Mesenchymal stem cell (in vitro differentiated cells and primary cell): ENCODE measurements at regions not wholly inside any gene's neighbourhood (a gene's known extent, or its start where the extent isn't known, plus 50 kb on each side); places are given as distances from the start of the nearest gene placed in this dataset.
"Not testable (repeated sequence)": the region's sequence is repeated elsewhere in the genome, so short reads cannot be mapped to it uniquely, and the experiment has no call there.

Experiments used
- DNase-seq: peaks from one replicate; pipeline ENCODE4 v3.0.0-alpha.2; 2013
- H2AFZ ChIP-seq: one replicate; pipeline ENCODE4 v1.6.1; 2013; ENCODE audit warnings: low read depth, mild to moderate bottlenecking, control low read depth, inconsistent platforms, low read length, moderate library complexity
- H2AK5ac ChIP-seq: 2 replicates; pipeline ENCODE4 v1.6.1; 2013; ENCODE audit warnings: low read length, moderate library complexity, mild to moderate bottlenecking, inconsistent platforms; ENCODE audit not compliant: severe bottlenecking
- H2BK120ac ChIP-seq: one replicate; pipeline ENCODE4 v1.6.1; 2013; ENCODE audit warnings: low read depth, mild to moderate bottlenecking, inconsistent platforms, low read length, moderate library complexity
- H2BK12ac ChIP-seq, 2 experiments: one replicate each; pipeline ENCODE4 v1.6.1; 2013; ENCODE audit warnings: inconsistent platforms in 2 of 2, low read length in 2 of 2, mild to moderate bottlenecking in 2 of 2, moderate library complexity in 2 of 2, control low read depth in 1 of 2
- H2BK15ac ChIP-seq: one replicate; pipeline ENCODE4 v1.6.1; 2013; ENCODE audit warnings: mild to moderate bottlenecking, low read depth, inconsistent platforms; ENCODE audit not compliant: poor library complexity, severe bottlenecking
- H2BK5ac ChIP-seq: 2 replicates; pipeline ENCODE4 v1.6.1; 2013; ENCODE audit warnings: low read depth, mild to moderate bottlenecking, low read length, control low read depth, inconsistent platforms; ENCODE audit not compliant: poor library complexity, severe bottlenecking
- H3K14ac ChIP-seq, 2 experiments: one replicate each; pipeline ENCODE4 v1.6.1; 2013; ENCODE audit warnings: inconsistent platforms in 2 of 2, low read length in 2 of 2, control low read depth in 1 of 2, mild to moderate bottlenecking in 1 of 2, moderate library complexity in 1 of 2
- H3K18ac ChIP-seq, 2 experiments: one replicate each; pipeline ENCODE4 v1.6.1; 2013; ENCODE audit warnings: inconsistent platforms in 2 of 2, low read length in 2 of 2, control low read depth in 1 of 2, low read depth in 1 of 2, mild to moderate bottlenecking in 1 of 2
- H3K23ac ChIP-seq, 2 experiments: one replicate each; pipeline ENCODE4 v1.6.1; 2013; ENCODE audit warnings: inconsistent platforms in 2 of 2, low read length in 2 of 2, mild to moderate bottlenecking in 2 of 2, moderate library complexity in 2 of 2, control low read depth in 1 of 2
- H3K27ac ChIP-seq: 2 replicates; pipeline ENCODE4 v1.5.1; 2013; ENCODE audit warnings: mild to moderate bottlenecking, moderate library complexity, low read length, control low read depth, inconsistent platforms; ENCODE audit not compliant: poor library complexity, severe bottlenecking
- H3K27me3 ChIP-seq, 2 experiments: 2 replicates each; pipeline versions ENCODE4 v1.6.1 to v1.7.0; 2013; ENCODE audit warnings: low read length in 2 of 2, mild to moderate bottlenecking in 2 of 2, moderate library complexity in 2 of 2, control low read depth in 1 of 2, inconsistent platforms in 1 of 2; ENCODE audit not compliant: control insufficient read depth in 1 of 2, insufficient read depth in 1 of 2
- H3K36me3 ChIP-seq, 2 experiments: 2 replicates each; pipeline versions ENCODE4 v1.6.1 to v1.7.0; 2013; ENCODE audit warnings: low read length in 2 of 2, control low read depth in 1 of 2, inconsistent platforms in 1 of 2, low read depth in 1 of 2, mild to moderate bottlenecking in 1 of 2; ENCODE audit not compliant: insufficient read depth in 2 of 2, control insufficient read depth in 1 of 2
- H3K4ac ChIP-seq, 2 experiments: one replicate each; pipeline ENCODE4 v1.6.1; 2013; ENCODE audit warnings: inconsistent platforms in 2 of 2, low read length in 2 of 2, mild to moderate bottlenecking in 2 of 2, moderate library complexity in 2 of 2, control low read depth in 1 of 2, low read depth in 1 of 2
- H3K4me1 ChIP-seq: 2 replicates; pipeline ENCODE4 v1.6.1; 2013; ENCODE audit warnings: low read depth, low read length, control low read depth; ENCODE audit not compliant: control insufficient read depth, insufficient read depth
- H3K4me2 ChIP-seq: 2 replicates; pipeline ENCODE4 v1.6.1; 2013; ENCODE audit warnings: low read length, mild to moderate bottlenecking, inconsistent platforms; ENCODE audit not compliant: poor library complexity, severe bottlenecking
- H3K4me3 ChIP-seq, 2 experiments: 2 replicates each; pipeline versions ENCODE4 v1.5.1 to v1.7.0; 2013; ENCODE audit warnings: low read length in 2 of 2, mild to moderate bottlenecking in 2 of 2, control low read depth in 1 of 2, low read depth in 1 of 2; ENCODE audit not compliant: insufficient read depth in 1 of 2
- H3K79me1 ChIP-seq: replicated peaks from 2 replicates; pipeline ENCODE4 v1.6.1; 2013; ENCODE audit warnings: mild to moderate bottlenecking, control low read depth, low read length, inconsistent platforms; ENCODE audit not compliant: poor library complexity, severe bottlenecking
- H3K9ac ChIP-seq: 2 replicates; pipeline ENCODE4 v1.7.0; 2013; ENCODE audit warnings: mild to moderate bottlenecking, low read length, moderate library complexity
- H3K9me3 ChIP-seq: 2 replicates; pipeline ENCODE4 v1.7.0; 2013; ENCODE audit warnings: mild to moderate bottlenecking, low read length; ENCODE audit not compliant: control insufficient read depth
- H4K8ac ChIP-seq: one replicate; pipeline ENCODE4 v1.6.1; 2013; ENCODE audit warnings: inconsistent platforms, mild to moderate bottlenecking, low read length, moderate library complexity
- H4K91ac ChIP-seq: one replicate; pipeline ENCODE4 v1.6.1; 2013; ENCODE audit warnings: mild to moderate bottlenecking, low read length, inconsistent platforms
- WGBS: methylation state at CpG from one replicate; pipeline ENCODE4 v1.1.7; 2013; ENCODE audit warnings: mixed read lengths; 5-methylcytosine and 5-hydroxymethylcytosine counted together

DNA sequence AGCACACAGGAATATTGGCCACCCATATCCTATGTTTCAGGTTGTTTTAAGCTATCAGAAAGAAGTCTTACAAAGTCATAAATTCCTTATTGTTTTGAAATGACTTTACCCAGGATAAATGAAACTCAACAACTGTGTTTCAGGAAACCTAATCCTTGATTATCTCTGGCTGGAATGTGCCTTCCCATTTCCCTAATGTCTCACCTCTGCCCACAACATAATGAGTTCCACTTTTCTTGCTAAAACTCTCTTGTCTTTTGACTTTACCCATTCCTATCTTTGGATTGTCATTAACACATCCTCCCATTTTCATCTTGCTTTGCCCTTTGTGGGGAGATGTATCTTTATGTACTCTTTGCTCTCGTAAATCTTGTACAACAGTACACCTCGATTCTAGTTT, 200.0 kb upstream of the DNAJC19 start:
- Histone ChIP-seq H4K8ac (no peak overlapping the region), H3K79me1 (no peaks in the 10 kb centered on the region), H2BK15ac (no peak overlapping the region), H3K27ac (no peak overlapping the region), H3K4me1 (no peaks in the 10 kb centered on the region), H3K4me2 (no peak overlapping the region), H2AK5ac (no peak overlapping the region), H2BK12ac (no peak overlapping the region), H4K91ac (no peak overlapping the region), H3K9ac (no peak overlapping the region), H3K27me3 (no peaks in the 10 kb centered on the region), H2BK5ac (no peak overlapping the region), H3K14ac (no peak overlapping the region), H2BK120ac (no peak overlapping the region), H2AFZ (no peak overlapping the region), H3K18ac (no peak overlapping the region), H3K9me3 (no peaks in the 10 kb centered on the region), H3K4ac (no peak overlapping the region), H3K4me3 (no peak overlapping the region), H3K36me3 (no peaks in the 10 kb centered on the region), H3K23ac (no peak overlapping the region)
- no peak for DNase-seq
- 84% methylated on average over 2 of the region's 2 CpGs for WGBS

DNA sequence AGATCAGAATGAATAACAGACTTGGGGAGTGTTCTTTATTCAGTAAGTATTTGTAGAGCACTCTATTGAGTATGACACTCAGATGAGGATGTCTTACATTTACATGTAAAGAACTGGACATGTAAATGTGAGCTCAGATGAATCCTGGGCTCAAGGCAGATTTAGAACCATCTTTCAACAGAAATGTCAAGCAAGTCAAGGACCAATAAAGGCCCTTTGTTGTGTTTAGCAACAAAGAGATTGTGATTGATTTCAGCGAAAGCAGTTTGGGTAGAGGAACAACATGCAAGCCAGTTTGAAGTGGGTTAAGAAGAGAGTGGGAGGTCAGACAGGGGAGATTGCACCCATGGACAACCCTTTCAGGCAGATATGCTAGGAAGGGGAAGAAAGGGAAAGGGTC, 194.2 kb upstream of the DNAJC19 start:
- Histone ChIP-seq H2BK12ac (no peak overlapping the region), H3K9ac (no peak overlapping the region), H2BK120ac (no peak overlapping the region), H3K9me3 (no peaks in the 10 kb centered on the region), H3K4me3 (no peak overlapping the region), H3K14ac (no peak overlapping the region), H2AFZ (no peak overlapping the region), H3K18ac (no peak overlapping the region), H2AK5ac (no peak overlapping the region), H4K8ac (no peak overlapping the region), H3K27me3 (no peaks in the 10 kb centered on the region), H3K27ac (no peak overlapping the region), H3K4me2 (no peak overlapping the region), H2BK5ac (no peak overlapping the region), H3K4ac (no peak overlapping the region), H2BK15ac (no peak overlapping the region), H3K4me1 (no peaks in the 10 kb centered on the region), H3K23ac (no peak overlapping the region), H4K91ac (no peak overlapping the region), H3K79me1 (no peaks in the 10 kb centered on the region), H3K36me3 (no peaks in the 10 kb centered on the region)
- WGBS = 87% methylated on average over 1 of the region's 1 CpG
- no peak for DNase-seq

DNA sequence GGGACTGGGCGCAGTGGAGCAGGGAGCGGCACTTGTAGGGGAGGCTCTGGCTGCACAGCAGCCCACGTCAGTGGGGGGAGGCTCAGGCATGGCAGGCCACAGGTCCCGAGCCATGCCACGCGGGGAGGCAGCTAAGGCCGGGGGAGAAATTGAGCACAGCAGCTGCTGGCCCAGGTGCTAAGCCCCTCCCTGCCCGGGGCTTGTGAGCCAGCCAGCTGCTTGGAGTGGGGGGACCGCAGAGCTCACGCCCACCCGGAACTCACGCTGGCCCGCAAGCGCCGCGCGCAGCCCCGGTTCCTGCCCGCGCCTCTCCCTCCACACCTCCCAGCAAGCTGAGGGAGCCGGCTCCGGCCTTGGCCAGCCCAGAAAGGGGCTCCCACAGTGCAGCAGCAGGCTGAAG, 193.5 kb upstream of the DNAJC19 start:
- H3K4me2 ChIP-seq, H3K4me1 ChIP-seq, H3K4ac ChIP-seq, H3K14ac ChIP-seq, H2BK15ac ChIP-seq, H3K27ac ChIP-seq, H3K36me3 ChIP-seq, H2BK5ac ChIP-seq, H3K18ac ChIP-seq, H3K4me3 ChIP-seq, H3K79me1 ChIP-seq, H2BK120ac ChIP-seq, H3K9me3 ChIP-seq, H4K8ac ChIP-seq, H3K9ac ChIP-seq, H2AK5ac ChIP-seq, H4K91ac ChIP-seq, H2AFZ ChIP-seq, DNase-seq, H3K23ac ChIP-seq, H2BK12ac ChIP-seq, H3K27me3 ChIP-seq: not testable (repeated sequence)
- 91% methylated on average over 22 of the region's 22 CpGs for WGBS

DNA sequence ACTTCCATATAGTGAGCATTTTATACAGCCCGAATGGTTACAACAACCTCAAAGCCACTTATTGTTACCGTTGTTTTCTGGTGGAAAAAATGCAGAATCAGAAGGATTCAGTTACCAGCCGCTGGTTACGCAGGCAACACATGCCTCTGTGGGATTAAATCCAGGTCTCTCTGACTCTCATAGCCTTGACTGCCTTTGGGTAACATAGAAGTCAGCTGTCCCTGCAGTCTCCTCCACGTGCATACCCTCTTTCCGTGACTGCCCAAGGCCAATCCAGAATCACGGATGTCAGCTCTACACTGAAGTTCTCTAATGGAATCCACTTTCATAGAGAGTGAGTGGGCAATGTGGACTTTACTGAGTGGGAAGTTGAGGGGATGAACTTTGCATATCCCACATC, 189.5 kb upstream of the DNAJC19 start:
- H2BK120ac ChIP-seq = no peak overlapping the region
- WGBS = 85% methylated on average over 7 of the region's 7 CpGs

More for the DNA sequence above, 189.5 kb upstream of the DNAJC19 start:
- Histone ChIP-seq H3K4me3 (no peak overlapping the region), H3K4me2 (no peak overlapping the region), H3K27me3 (no peaks in the 10 kb centered on the region), H3K14ac (no peak overlapping the region), H2BK12ac (no peak overlapping the region), H3K9ac (no peak overlapping the region), H3K27ac (no peak overlapping the region), H2AFZ (no peak overlapping the region), H3K18ac (no peak overlapping the region), H3K9me3 (no peaks in the 10 kb centered on the region), H2BK5ac (no peak overlapping the region), H4K91ac (no peak overlapping the region), H3K36me3 (no peaks in the 10 kb centered on the region), H3K4me1 (no peaks in the 10 kb centered on the region), H2AK5ac (no peak overlapping the region), H3K4ac (no peak overlapping the region), H2BK15ac (no peak overlapping the region), H4K8ac (no peak overlapping the region), H3K79me1 (no peaks in the 10 kb centered on the region), H3K23ac (no peak overlapping the region)
- DNase-seq = no peak
